ENCODE measurements at regions not wholly inside any gene's neighbourhood (a gene's known extent, or its start where the extent isn't known, plus 50 kb on each side); places are given as distances from the start of the nearest gene placed in this dataset.

GRCh38 chr4:77493829-77494551 lies 111.6 kb upstream of the CXCL13 start:
- in situ Hi-C loops (cut with HindIII; ENCODE audit: low pct_unique_long_range_greater_than_20kb, low sequenced_read_pairs) = no loop called here
- ChIA-PET POLR2A (no interaction called here), CTCF (no interaction called here)
- TF ChIP-seq CTCF (IDR thresholded peaks at IDR 0.05) (no peak), POLR2AphosphoS5 (IDR thresholded peaks at IDR 0.05; ENCODE audit: low read depth, low read length) (no peak), SIN3A (IDR thresholded peaks at IDR 0.05; ENCODE audit: borderline replicate concordance, insufficient read depth, low read depth, low read length) (no peak), TCF7L2 (IDR thresholded peaks at IDR 0.05; ENCODE audit: low read depth, low read length) (no peak)
- TF ChIP-seq, protein P1, sequence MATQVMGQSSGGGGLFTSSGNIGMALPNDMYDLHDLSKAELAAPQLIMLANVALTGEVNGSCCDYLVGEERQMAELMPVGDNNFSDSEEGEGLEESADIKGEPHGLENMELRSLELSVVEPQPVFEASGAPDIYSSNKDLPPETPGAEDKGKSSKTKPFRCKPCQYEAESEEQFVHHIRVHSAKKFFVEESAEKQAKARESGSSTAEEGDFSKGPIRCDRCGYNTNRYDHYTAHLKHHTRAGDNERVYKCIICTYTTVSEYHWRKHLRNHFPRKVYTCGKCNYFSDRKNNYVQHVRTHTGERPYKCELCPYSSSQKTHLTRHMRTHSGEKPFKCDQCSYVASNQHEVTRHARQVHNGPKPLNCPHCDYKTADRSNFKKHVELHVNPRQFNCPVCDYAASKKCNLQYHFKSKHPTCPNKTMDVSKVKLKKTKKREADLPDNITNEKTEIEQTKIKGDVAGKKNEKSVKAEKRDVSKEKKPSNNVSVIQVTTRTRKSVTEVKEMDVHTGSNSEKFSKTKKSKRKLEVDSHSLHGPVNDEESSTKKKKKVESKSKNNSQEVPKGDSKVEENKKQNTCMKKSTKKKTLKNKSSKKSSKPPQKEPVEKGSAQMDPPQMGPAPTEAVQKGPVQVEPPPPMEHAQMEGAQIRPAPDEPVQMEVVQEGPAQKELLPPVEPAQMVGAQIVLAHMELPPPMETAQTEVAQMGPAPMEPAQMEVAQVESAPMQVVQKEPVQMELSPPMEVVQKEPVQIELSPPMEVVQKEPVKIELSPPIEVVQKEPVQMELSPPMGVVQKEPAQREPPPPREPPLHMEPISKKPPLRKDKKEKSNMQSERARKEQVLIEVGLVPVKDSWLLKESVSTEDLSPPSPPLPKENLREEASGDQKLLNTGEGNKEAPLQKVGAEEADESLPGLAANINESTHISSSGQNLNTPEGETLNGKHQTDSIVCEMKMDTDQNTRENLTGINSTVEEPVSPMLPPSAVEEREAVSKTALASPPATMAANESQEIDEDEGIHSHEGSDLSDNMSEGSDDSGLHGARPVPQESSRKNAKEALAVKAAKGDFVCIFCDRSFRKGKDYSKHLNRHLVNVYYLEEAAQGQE (IDR thresholded peaks at IDR 0.05; ENCODE audit: insufficient read depth in 1 of 2, low read depth in 2 of 2, low read length in 1 of 2) = no peak
- DNase-seq (ENCODE audit: low read depth, low spot score) (no peak), ATAC-seq (no peak)
- Histone ChIP-seq H3K36me3 (ENCODE audit: control insufficient read depth, insufficient read depth, low read length) (no peaks in the 10 kb centered on the region), H3K27ac (ENCODE audit: low read length) (no peak overlapping the region), H3K4me3 (ENCODE audit: low read depth in 2 of 2, low read length in 2 of 2) (no peak overlapping the region), H3K27me3 (ENCODE audit: control insufficient read depth, insufficient read depth, low read length) (no peaks in the 10 kb centered on the region), H3K4me1 (ENCODE audit: control insufficient read depth, insufficient read depth, low read length) (no peaks in the 10 kb centered on the region), H3K9me3 (ENCODE audit: control insufficient read depth, insufficient read depth, low read depth, low read length) (no peaks in the 10 kb centered on the region)
- BruUV-seq (replicated peaks) = no TSS peak
- intact Hi-C loops (cut with micrococcal nuclease; ENCODE audit: unreplicated experiment) = no loop called here

- intact Hi-C loops (cut with micrococcal nuclease; ENCODE audit: unreplicated experiment) (no loop called here), in situ Hi-C loops (cut with HindIII; ENCODE audit: low pct_unique_long_range_greater_than_20kb, low sequenced_read_pairs) (no loop called here)
- ChIA-PET POLR2A (no interaction called here), CTCF (no interaction called here)
- no peak for DNase-seq (ENCODE audit: low read depth, low spot score)
- Histone ChIP-seq H3K4me3 (ENCODE audit: low read depth in 2 of 2, low read length in 2 of 2) (no peak overlapping the region), H3K36me3 (ENCODE audit: control insufficient read depth, insufficient read depth, low read length) (no peaks in the 10 kb centered on the region), H3K27me3 (ENCODE audit: control insufficient read depth, insufficient read depth, low read length) (no peaks in the 10 kb centered on the region), H3K9me3 (ENCODE audit: control insufficient read depth, insufficient read depth, low read depth, low read length) (no peaks in the 10 kb centered on the region), H3K4me1 (ENCODE audit: control insufficient read depth, insufficient read depth, low read length) (no peaks in the 10 kb centered on the region), H3K27ac (ENCODE audit: low read length) (no peak overlapping the region)
- TF ChIP-seq CTCF (IDR thresholded peaks at IDR 0.05) (no peak), TCF7L2 (IDR thresholded peaks at IDR 0.05; ENCODE audit: low read depth, low read length) (no peak), SIN3A (IDR thresholded peaks at IDR 0.05; ENCODE audit: borderline replicate concordance, insufficient read depth, low read depth, low read length) (no peak), POLR2AphosphoS5 (IDR thresholded peaks at IDR 0.05; ENCODE audit: low read depth, low read length) (no peak)
- TF ChIP-seq, protein P1 (IDR thresholded peaks at IDR 0.05; ENCODE audit: insufficient read depth in 1 of 2, low read depth in 2 of 2, low read length in 1 of 2) = no peak
- no peak for ATAC-seq
- BruUV-seq (replicated peaks) = no TSS peak
Observed at GRCh38 chr4:77496457-77496856, 109.2 kb upstream of the CXCL13 start.

Data from Panc1 (cell line).